GM12878 (cell line): ENCODE measurements at regions not wholly inside any gene's neighbourhood (a gene's known extent, or its start where the extent isn't known, plus 50 kb on each side); places are given as distances from the start of the nearest gene placed in this dataset.

Source experiments
- ATAC-seq: fragments of 200-7000 bp; cut with Tn5 transposase; 3 replicates; pipeline ENCODE4 v1.9.1; 2020; ENCODE audit warnings: mild to moderate bottlenecking, moderate library complexity
- BruUV-seq: library from RNA; stranded (reverse); fragments of 400-500 nt; replicated peaks from 2 replicates; lab custom pipeline; 2021; lab: Mats Ljungman, UMichigan
- CTCF ChIA-PET: fragments of 300-600 bp; sonication (Branson Sonifier 250); formaldehyde crosslinking; extraction: SDS; loops from one replicate; lab custom pipeline; 2021; ENCODE audit warnings: inconsistent platforms; lab: Yijun Ruan, JAX
- POLR2A ChIA-PET: fragments of 350-600 bp; formaldehyde crosslinking; extraction: SDS; loops from one replicate; lab custom pipeline; 2021; ENCODE audit warnings: inconsistent platforms; lab: Charles Lee
- RAD21 ChIA-PET: fragments of 300-600 bp; sonication (Branson Sonifier 250); formaldehyde crosslinking; loops from one replicate; lab custom pipeline; 2023; ENCODE audit warnings: antibody characterized with exemption; ENCODE audit not compliant: unreplicated experiment; lab: Charles Lee
- SMC1A ChIA-PET: fragments of 300-600 bp; sonication (Branson Sonifier 250); formaldehyde crosslinking; loops from one replicate; lab custom pipeline; 2023; ENCODE audit not compliant: unreplicated experiment, uncharacterized antibody; lab: Charles Lee
- DNase-seq: peaks from one replicate; pipeline ENCODE4 v3.0.0-alpha.2; 2011; ENCODE audit warnings: low read depth, low spot score
- FAIRE-seq: peaks from 3 replicates; lab custom pipeline; 2011; peaks lifted over from hg19 to GRCh38; lab: Jason Lieb, UNC
- H2AFZ ChIP-seq: 2 replicates; pipeline ENCODE4 v1.6.0; 2011; ENCODE audit warnings: low read depth, low read length, control low read depth; ENCODE audit not compliant: control insufficient read depth
- H3K27ac ChIP-seq: 2 replicates; pipeline ENCODE4 v1.5.1; 2011; ENCODE audit warnings: control low read depth; ENCODE audit not compliant: control insufficient read depth, insufficient read depth
- H3K27me3 ChIP-seq, 2 experiments: replicated peaks in 1 of 2; 2 replicates each; pipeline versions ENCODE4 v1.6.0 to v1.6.1; 2011; ENCODE audit warnings: low read length in 1 of 2; ENCODE audit not compliant: control insufficient read depth in 2 of 2, insufficient read depth in 2 of 2
- H3K36me3 ChIP-seq, 2 experiments: 2 replicates each; pipeline ENCODE4 v1.5.1; 2011; ENCODE audit warnings: low read length in 1 of 2; ENCODE audit not compliant: control insufficient read depth in 2 of 2, insufficient read depth in 2 of 2
- H3K4me1 ChIP-seq: 2 replicates; pipeline ENCODE4 v1.6.1; 2011; ENCODE audit warnings: mild to moderate bottlenecking, low read length, moderate library complexity, mixed read lengths; ENCODE audit not compliant: control insufficient read depth, insufficient read depth
- H3K4me2 ChIP-seq: 2 replicates; pipeline ENCODE4 v1.6.0; 2011; ENCODE audit warnings: control low read depth; ENCODE audit not compliant: control insufficient read depth, insufficient read depth
- H3K4me3 ChIP-seq: fragments of 200-600 bp; sonication (generic); 2 replicates; pipeline ENCODE4 v1.5.1; 2016
- H3K79me2 ChIP-seq: 2 replicates; pipeline ENCODE4 v1.6.0; 2011; ENCODE audit warnings: low read length; ENCODE audit not compliant: control insufficient read depth, insufficient read depth
- H3K9ac ChIP-seq: 2 replicates; pipeline ENCODE4 v1.8.0; 2011; ENCODE audit warnings: low read length, control low read depth, mixed read lengths; ENCODE audit not compliant: control insufficient read depth, insufficient read depth
- H3K9me3 ChIP-seq: replicated peaks from 3 replicates; pipeline ENCODE4 v1.5.1; 2011; ENCODE audit warnings: mild to moderate bottlenecking, low read length; ENCODE audit not compliant: control insufficient read depth, insufficient read depth
- H4K20me1 ChIP-seq: 2 replicates; pipeline ENCODE4 v1.6.0; 2011; ENCODE audit not compliant: control insufficient read depth, insufficient read depth
- ATF7 ChIP-seq: fragments of 450-650 bp; IDR thresholded peaks from 2 replicates; pipeline ENCODE4 v1.6.1; 2016; ENCODE audit warnings: low read depth, mild to moderate bottlenecking
- E2F4 ChIP-seq: IDR thresholded peaks from 2 replicates; pipeline ENCODE4 v1.6.1; 2012; ENCODE audit warnings: low read depth, low read length, improper control_type of control experiment
- HDAC6 ChIP-seq: fragments of 200-600 bp; sonication (generic); IDR thresholded peaks from one replicate; pipeline ENCODE4 v1.8.0; 2017; ENCODE audit warnings: antibody characterized with exemption; ENCODE audit not compliant: unreplicated experiment
- KDM1A ChIP-seq: fragments of 200-600 bp; sonication (generic); IDR thresholded peaks from 2 replicates; pipeline ENCODE4 v1.6.1; 2016; ENCODE audit warnings: borderline replicate concordance
- LARP7 ChIP-seq: fragments of 450-650 bp; IDR thresholded peaks from 2 replicates; pipeline ENCODE4 v1.6.1; 2017; ENCODE audit warnings: mild to moderate bottlenecking
- MLLT1 ChIP-seq: fragments of 450-650 bp; IDR thresholded peaks from 2 replicates; pipeline ENCODE4 v1.6.1; 2016; ENCODE audit warnings: mild to moderate bottlenecking
- POLR2A ChIP-seq: IDR thresholded peaks from 2 replicates; pipeline ENCODE4 v1.6.1; 2011; ENCODE audit warnings: low read depth, mild to moderate bottlenecking, low read length
- POU2F2 ChIP-seq: IDR thresholded peaks from 3 replicates; pipeline ENCODE4 v1.6.1; 2011; ENCODE audit warnings: low read depth, mild to moderate bottlenecking, low read length, borderline replicate concordance
- ZNF622 ChIP-seq: fragments of 450-650 bp; IDR thresholded peaks from 2 replicates; pipeline ENCODE4 v1.6.1; 2017; ENCODE audit warnings: mild to moderate bottlenecking, inconsistent platforms
- WGBS: methylation state at CpG from one replicate; pipeline ENCODE4 v1.1.6; 2016; ENCODE audit warnings: low lambda C conversion rate; ENCODE audit not compliant: insufficient replicate concordance, insufficient coverage; ENCODE audit errors: missing lambda C conversion rate; 5-methylcytosine and 5-hydroxymethylcytosine counted together
- in situ Hi-C: fragments of 300-500 bp; cut with MboI; formaldehyde crosslinking; loops from 9 replicates; pipeline ENCODE4 v1.14.3; 2018; ENCODE audit warnings: mixed read lengths
- intact Hi-C: fragments of 100-400 bp; cut with micrococcal nuclease; formaldehyde crosslinking; loops from one replicate; pipeline ENCODE4 v1.14.2; 2022; ENCODE audit not compliant: unreplicated experiment

GRCh38 chr2:116877274-116877673, 937.2 kb upstream of the DDX18 start (continued):
- no peak for TF ChIP-seq LARP7
- TF ChIP-seq MLLT1: no peak
- TF ChIP-seq E2F4: no peak
- no peak for TF ChIP-seq HDAC6
- TF ChIP-seq ATF7: no peak
- TF ChIP-seq ZNF622: no peak
- TF ChIP-seq POU2F2: no peak
- TF ChIP-seq, all 136 proteins: peak for 0

- no peaks in the 10 kb centered on the region for H3K9me3 ChIP-seq
- H3K4me2 ChIP-seq: no peak overlapping the region
- H3K79me2 ChIP-seq: no peaks in the 10 kb centered on the region
- DNase-seq (no peak), ATAC-seq (no peak), FAIRE-seq (no peak)
- no peak overlapping the region for H3K27ac ChIP-seq
- no peaks in the 10 kb centered on the region for H4K20me1 ChIP-seq
- no peaks in the 10 kb centered on the region for H3K4me1 ChIP-seq
- WGBS: 3% methylated on average over 2 of the region's 2 CpGs
- H3K9ac ChIP-seq: no peak overlapping the region
- no TSS peak for BruUV-seq
- no peaks in the 10 kb centered on the region for H3K27me3 ChIP-seq
- ChIA-PET POLR2A (no interaction called here), RAD21 (no interaction called here), CTCF (interaction anchor here (0.6 kb wide), 1 partner anchor 80 kb away, joined by 3 read pairs; no protein-coding TSS in a partner anchor), SMC1A (no interaction called here)
- no peak for TF ChIP-seq KDM1A
- no peak for TF ChIP-seq POLR2A
- no peaks in the 10 kb centered on the region for H3K36me3 ChIP-seq
- in situ Hi-C loops (no loop called here), intact Hi-C loops (no loop called here)
- H3K4me3 ChIP-seq: no peak overlapping the region
- no peak overlapping the region for H2AFZ ChIP-seq
Measured at GRCh38 chr2:116877944-116878343, 936.5 kb upstream of the DDX18 start.
